ENCODE measurements at regions not wholly inside any gene's neighbourhood (a gene's known extent, or its start where the extent isn't known, plus 50 kb on each side); places are given as distances from the start of the nearest gene placed in this dataset.

GRCh38 chr14:65993103-65993502, 493.1 kb upstream of the CCDC196 start:
- DNase-seq, result no peak
- Mint-ChIP-seq H3K36me3 (ENCODE audit: low read depth) (no peaks in the 10 kb centered on the region), H3K9me3 (peaks cover 16% of the 10 kb centered on the region), H3K4me1 (ENCODE audit: low read depth) (no peaks in the 10 kb centered on the region), H3K4me3 (no peak overlapping the region), H3K27ac (no peak overlapping the region), H3K27me3 (ENCODE audit: insufficient read depth) (peaks cover 2% of the 10 kb centered on the region)
- no peak for TF ChIP-seq CTCF (IDR thresholded peaks at IDR 0.05)

- no peak overlapping the region for H3K4me3 Mint-ChIP-seq
- H3K36me3 Mint-ChIP-seq (ENCODE audit: low read depth), result no peaks in the 10 kb centered on the region
- no peak overlapping the region for H3K27ac Mint-ChIP-seq
- TF ChIP-seq CTCF (IDR thresholded peaks at IDR 0.05), result no peak
- H3K9me3 Mint-ChIP-seq, result peaks cover 20% of the 10 kb centered on the region
- H3K27me3 Mint-ChIP-seq (ENCODE audit: insufficient read depth), result peaks cover 2% of the 10 kb centered on the region
- DNase-seq, result no peak
- H3K4me1 Mint-ChIP-seq (ENCODE audit: low read depth), result no peaks in the 10 kb centered on the region
These were observed 492.2 kb upstream of the CCDC196 start for GRCh38 chr14:65993996-65994395.

GRCh38 chr14:65997347-65997746, 488.8 kb upstream of the CCDC196 start:
- Mint-ChIP-seq H3K27me3 (ENCODE audit: insufficient read depth) (peaks cover 4% of the 10 kb centered on the region), H3K4me1 (ENCODE audit: low read depth) (no peaks in the 10 kb centered on the region), H3K4me3 (no peak overlapping the region), H3K36me3 (ENCODE audit: low read depth) (no peaks in the 10 kb centered on the region), H3K9me3 (peaks cover 31% of the 10 kb centered on the region), H3K27ac (no peak overlapping the region)
- DNase-seq, result no peak
- TF ChIP-seq CTCF (IDR thresholded peaks at IDR 0.05), result no peak

- H3K9me3 Mint-ChIP-seq, result peaks cover 35% of the 10 kb centered on the region
These were observed 486.3 kb upstream of the CCDC196 start for GRCh38 chr14:65999865-66000264.

DNA sequence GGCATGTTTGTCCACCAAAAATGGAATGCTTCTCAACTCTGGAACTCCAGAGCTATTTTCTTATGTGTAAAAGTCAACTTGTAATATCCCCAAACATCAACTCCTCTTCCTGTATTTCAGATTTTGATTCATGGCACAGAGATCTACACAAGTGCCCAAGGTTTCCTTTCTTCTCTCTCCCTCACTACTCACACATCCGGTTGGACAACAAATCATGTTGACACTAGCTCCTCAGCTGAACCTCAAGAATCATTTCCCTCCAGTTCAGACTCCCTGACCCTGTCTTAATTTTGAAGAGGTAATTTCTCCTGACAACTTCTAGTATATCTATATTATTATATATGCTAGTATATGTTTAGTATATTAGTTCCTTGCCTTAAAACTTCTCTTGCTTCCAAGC, 485.4 kb upstream of the CCDC196 start:
- Mint-ChIP-seq H3K9me3 (peaks cover 35% of the 10 kb centered on the region), H3K27me3 (ENCODE audit: insufficient read depth) (peaks cover 2% of the 10 kb centered on the region; the same call in 1 of the 2 replicates)
- TF ChIP-seq CTCF (IDR thresholded peaks at IDR 0.05), result no peak

More at GRCh38 chr14:65999865-66000264, 486.3 kb upstream of the CCDC196 start:
- no peak overlapping the region for H3K27ac Mint-ChIP-seq
- H3K27me3 Mint-ChIP-seq (ENCODE audit: insufficient read depth), result peaks cover 2% of the 10 kb centered on the region; the same call in 1 of the 2 replicates
- H3K4me3 Mint-ChIP-seq, result no peak overlapping the region
- no peaks in the 10 kb centered on the region; the same call in 1 of the 2 replicates for H3K36me3 Mint-ChIP-seq (ENCODE audit: low read depth)
- DNase-seq, result no peak
- no peaks in the 10 kb centered on the region for H3K4me1 Mint-ChIP-seq (ENCODE audit: low read depth)
- no peak for TF ChIP-seq CTCF (IDR thresholded peaks at IDR 0.05)

DNA sequence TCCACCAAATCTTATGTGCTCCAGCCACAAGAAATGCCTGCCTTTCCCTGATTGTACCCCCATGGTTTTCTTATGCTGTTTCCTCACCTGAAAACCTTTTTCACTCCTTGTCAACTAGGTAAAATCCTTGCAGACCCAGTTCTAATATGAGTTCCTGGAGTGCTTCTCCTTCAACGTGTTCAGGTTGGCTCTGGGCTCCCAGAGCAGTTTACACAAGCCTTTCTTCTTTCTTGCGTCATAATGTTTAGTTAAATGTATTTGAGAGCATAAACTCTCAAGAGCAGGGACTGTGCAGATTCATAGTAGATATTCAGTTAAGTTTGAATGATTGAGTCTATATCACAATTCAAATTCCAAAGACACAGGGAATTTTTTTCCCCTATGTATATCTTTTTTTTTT, 484.8 kb upstream of the CCDC196 start:
- Mint-ChIP-seq H3K27ac (no peak overlapping the region), H3K4me3 (no peak overlapping the region), H3K36me3 (ENCODE audit: low read depth) (no peaks in the 10 kb centered on the region; the same call in 1 of the 2 replicates), H3K4me1 (ENCODE audit: low read depth) (no peaks in the 10 kb centered on the region), H3K9me3 (peaks cover 35% of the 10 kb centered on the region), H3K27me3 (ENCODE audit: insufficient read depth) (peaks cover 2% of the 10 kb centered on the region; the same call in 1 of the 2 replicates)
- TF ChIP-seq CTCF (IDR thresholded peaks at IDR 0.05), result no peak
- no peak for DNase-seq

More for the DNA sequence above, 485.4 kb upstream of the CCDC196 start:
- no peaks in the 10 kb centered on the region for H3K4me1 Mint-ChIP-seq (ENCODE audit: low read depth)
- no peak for DNase-seq
- H3K27ac Mint-ChIP-seq, result no peak overlapping the region
- no peak overlapping the region for H3K4me3 Mint-ChIP-seq
- H3K36me3 Mint-ChIP-seq (ENCODE audit: low read depth), result no peaks in the 10 kb centered on the region; the same call in 1 of the 2 replicates
